Neural cell (in vitro differentiated cells): ENCODE measurements at regions not wholly inside any gene's neighbourhood (a gene's known extent, or its start where the extent isn't known, plus 50 kb on each side); places are given as distances from the start of the nearest gene placed in this dataset.

Experiments
- H2AFZ ChIP-seq: fragments of 200-600, 300-800 bp; sonication (generic), shearing (Covaris generic); 2 replicates; pipeline ENCODE4 v1.6.0; 2014; ENCODE audit warnings: low read depth, mild to moderate bottlenecking, antibody characterized with exemption, low read length, moderate library complexity
- H3F3A ChIP-seq: fragments of 200-600 bp; shearing (Covaris generic); 2 replicates; pipeline ENCODE4 v1.6.1; 2016; ENCODE audit warnings: mild to moderate bottlenecking, moderate library complexity, mixed read lengths, antibody characterized with exemption, low read length; ENCODE audit not compliant: insufficient read depth, poor library complexity, severe bottlenecking
- H3K27ac ChIP-seq: fragments of 200-600, 300-800 bp; sonication (generic), shearing (Covaris generic); 2 replicates; pipeline ENCODE4 v1.5.1; 2014; ENCODE audit warnings: mild to moderate bottlenecking, low read length, moderate library complexity
- H3K27me3 ChIP-seq: fragments of 300-800, 200-600 bp; sonication (generic), shearing (Covaris generic); 2 replicates; pipeline ENCODE4 v1.6.0; 2014; ENCODE audit warnings: mild to moderate bottlenecking, low read depth, low read length, moderate library complexity; ENCODE audit not compliant: insufficient read depth
- H3K36me3 ChIP-seq: fragments of 300-800, 200-600 bp; sonication (generic), shearing (Covaris generic); 2 replicates; pipeline ENCODE4 v1.5.1; 2014; ENCODE audit warnings: mild to moderate bottlenecking, antibody characterized with exemption, low read length, moderate library complexity; ENCODE audit not compliant: insufficient read depth
- H3K4me2 ChIP-seq: fragments of 300-800, 200-600 bp; sonication (generic), shearing (Covaris generic); 2 replicates; pipeline ENCODE4 v1.6.0; 2014; ENCODE audit warnings: mild to moderate bottlenecking, low read length
- H3K4me3 ChIP-seq: fragments of 300-800, 200-600 bp; sonication (generic), shearing (Covaris generic); 2 replicates; pipeline ENCODE4 v1.5.1; 2014; ENCODE audit warnings: mild to moderate bottlenecking, low read length, moderate library complexity
- H3K79me2 ChIP-seq: fragments of 200-600 bp; shearing (Covaris generic); replicated peaks from 2 replicates; pipeline ENCODE4 v1.6.0; 2014; ENCODE audit warnings: mild to moderate bottlenecking, low read length, moderate library complexity; ENCODE audit not compliant: insufficient read depth
- H3K9ac ChIP-seq: fragments of 300-800, 200-600 bp; sonication (generic), shearing (Covaris generic); 2 replicates; pipeline ENCODE4 v1.6.1; 2016; ENCODE audit warnings: mild to moderate bottlenecking, low read length, mixed read lengths
- H3K9me2 ChIP-seq: fragments of 200-600 bp; shearing (Covaris generic); 2 replicates; pipeline ENCODE4 v1.6.1; 2016; ENCODE audit warnings: mild to moderate bottlenecking, low read length, mixed read lengths; ENCODE audit not compliant: insufficient read depth
- H3K9me3 ChIP-seq: fragments of 200-600, 300-800 bp; sonication (generic), shearing (Covaris generic); 2 replicates; pipeline ENCODE4 v1.6.1; 2016; ENCODE audit warnings: mild to moderate bottlenecking, mixed run types, low read length, moderate library complexity, mixed read lengths
- H4K20me1 ChIP-seq: fragments of 200-600 bp; shearing (Covaris generic); 2 replicates; pipeline ENCODE4 v1.6.1; 2016; ENCODE audit warnings: mild to moderate bottlenecking, mixed run types; ENCODE audit not compliant: insufficient read depth
- CTCF ChIP-seq: fragments of 450-650 bp; IDR thresholded peaks from 2 replicates; pipeline ENCODE4 v1.5.1; 2014; ENCODE audit warnings: antibody characterized with exemption, mild to moderate bottlenecking, moderate library complexity; ENCODE audit not compliant: poor library complexity, severe bottlenecking
- EP300 ChIP-seq: fragments of 450-650 bp; conservative IDR thresholded peaks from 2 replicates; pipeline ENCODE4 v1.6.1; 2014; ENCODE audit warnings: antibody characterized with exemption, mild to moderate bottlenecking, moderate library complexity; ENCODE audit not compliant: poor library complexity, severe bottlenecking
- EZH2 ChIP-seq: fragments of 200-600, 300-800 bp; shearing (Covaris generic), sonication (generic); IDR thresholded peaks from 2 replicates; pipeline ENCODE4 v1.6.1; 2014; ENCODE audit warnings: antibody characterized with exemption, low read length, borderline replicate concordance, mild to moderate bottlenecking; ENCODE audit not compliant: insufficient read depth, poor library complexity, severe bottlenecking
- MXI1 ChIP-seq: fragments of 450-650 bp; conservative IDR thresholded peaks from 2 replicates; pipeline ENCODE4 v1.6.1; 2014; ENCODE audit warnings: antibody characterized with exemption, mild to moderate bottlenecking; ENCODE audit not compliant: poor library complexity, severe bottlenecking
- POLR2AphosphoS5 ChIP-seq: IDR thresholded peaks from 2 replicates; pipeline ENCODE4 v1.6.1; 2012
- RAD21 ChIP-seq: fragments of 450-650 bp; conservative IDR thresholded peaks from 2 replicates; pipeline ENCODE4 v1.6.1; 2014; ENCODE audit warnings: antibody characterized with exemption, mild to moderate bottlenecking, moderate library complexity
- REST ChIP-seq: IDR thresholded peaks from 2 replicates; pipeline ENCODE4 v1.6.1; 2012; ENCODE audit warnings: borderline replicate concordance
- SMC3 ChIP-seq: fragments of 450-650 bp; conservative IDR thresholded peaks from 2 replicates; pipeline ENCODE4 v1.6.1; 2014; ENCODE audit warnings: antibody characterized with exemption, mild to moderate bottlenecking, moderate library complexity; ENCODE audit not compliant: poor library complexity
- TAF1 ChIP-seq: IDR thresholded peaks from 2 replicates; pipeline ENCODE4 v1.6.1; 2012; ENCODE audit warnings: low read depth

- no peaks in the 10 kb centered on the region for H4K20me1 ChIP-seq
- H3K9me2 ChIP-seq, result no peaks in the 10 kb centered on the region
- no peaks in the 10 kb centered on the region for H3K9me3 ChIP-seq
- H2AFZ ChIP-seq, result no peak overlapping the region
- no peak for TF ChIP-seq CTCF
- no peak for TF ChIP-seq SMC3
- TF ChIP-seq EZH2, result no peak
- TF ChIP-seq MXI1, result no peak
- no peak for TF ChIP-seq TAF1
- H3K4me3 ChIP-seq, result no peak overlapping the region
- H3F3A ChIP-seq, result no peaks in the 10 kb centered on the region
- H3K4me2 ChIP-seq, result no peak overlapping the region
- H3K36me3 ChIP-seq, result no peaks in the 10 kb centered on the region
- no peak overlapping the region for H3K27ac ChIP-seq
- no peak overlapping the region for H3K9ac ChIP-seq
- no peaks in the 10 kb centered on the region for H3K79me2 ChIP-seq
- no peaks in the 10 kb centered on the region for H3K27me3 ChIP-seq
Measured at GRCh38 chr2:144088863-144089262, 431.1 kb downstream of the ZEB2 start.

GRCh38 chr2:144086965-144087364, 433.0 kb downstream of the ZEB2 start:
- Histone ChIP-seq H3K4me3 (no peak overlapping the region), H3K9ac (no peak overlapping the region), H3K27ac (no peak overlapping the region), H2AFZ (no peak overlapping the region), H4K20me1 (no peaks in the 10 kb centered on the region), H3K9me3 (no peaks in the 10 kb centered on the region), H3K36me3 (no peaks in the 10 kb centered on the region), H3K4me2 (no peak overlapping the region), H3K27me3 (no peaks in the 10 kb centered on the region), H3K79me2 (no peaks in the 10 kb centered on the region), H3F3A (no peaks in the 10 kb centered on the region), H3K9me2 (no peaks in the 10 kb centered on the region)
- TF ChIP-seq POLR2AphosphoS5, result no peak
- no peak for TF ChIP-seq SMC3
- no peak for TF ChIP-seq EZH2
- no peak for TF ChIP-seq CTCF
- no peak for TF ChIP-seq REST
- TF ChIP-seq EP300, result no peak
- no peak for TF ChIP-seq TAF1
- no peak for TF ChIP-seq MXI1
- no peak for TF ChIP-seq RAD21
